ENCODE measurements at regions not wholly inside any gene's neighbourhood (a gene's known extent, or its start where the extent isn't known, plus 50 kb on each side); places are given as distances from the start of the nearest gene placed in this dataset.

- no peak for TF ChIP-seq HCFC1 (IDR thresholded peaks at IDR 0.05; ENCODE audit: low read length)
- no peak for TF ChIP-seq ZNF274 (IDR thresholded peaks at IDR 0.05; ENCODE audit: insufficient read depth, insufficient read length)
- TF ChIP-seq CTCF (IDR thresholded peaks at IDR 0.05 in 2 of 3, conservative IDR thresholded peaks at IDR 0.05 in 1 of 3; ENCODE audit: control insufficient read depth in 2 of 3, extremely low read depth in 1 of 3, insufficient read depth in 1 of 3, low read depth in 3 of 3, low read length in 3 of 3), result no peak
Measured at GRCh38 chr12:69062621-69063237, 129.8 kb upstream of the CPM start.
